Prostate gland (tissue), 2 donors: ENCODE measurements at regions not wholly inside any gene's neighbourhood (a gene's known extent, or its start where the extent isn't known, plus 50 kb on each side); places are given as distances from the start of the nearest gene placed in this dataset.

Experiments used
- CTCF ChIP-seq, 4 experiments: fragments of 200-600 bp in 2 of 4; fragments of 450-650 bp in 2 of 4; sonication (generic) in 2 of 4; IDR thresholded peaks; 1 replicate in 3 of 4; 2 replicates in 1 of 4; pipeline ENCODE4 v1.5.1; 2016 to 2019; ENCODE audit warnings: antibody characterized with exemption in 4 of 4, mild to moderate bottlenecking in 2 of 4, moderate library complexity in 2 of 4
- POLR2AphosphoS5 ChIP-seq: sonication (generic); formaldehyde crosslinking; IDR thresholded peaks from one replicate; pipeline ENCODE4 v1.6.1; 2017; ENCODE audit warnings: antibody characterized with exemption

- no peak for TF ChIP-seq POLR2AphosphoS5
- no peak for TF ChIP-seq CTCF (IDR thresholded peaks at IDR 0.05)
These were observed 76.0 kb upstream of the SALL3 start for GRCh38 chr18:78903436-78904178.
